Activated CD4-positive, alpha-beta memory T cell treated with anti-CD3 and anti-CD28 coated beads for 36 hours (primary cell): ENCODE measurements at regions not wholly inside any gene's neighbourhood (a gene's known extent, or its start where the extent isn't known, plus 50 kb on each side); places are given as distances from the start of the nearest gene placed in this dataset.
"Not testable (repeated sequence)": the region's sequence is repeated elsewhere in the genome, so short reads cannot be mapped to it uniquely, and the experiment has no call there.

Experiments
- CTCF ChIA-PET: fragments of 350-600 bp; sonication (Branson Sonifier 250); formaldehyde crosslinking; loops from one replicate; lab custom pipeline; 2021; ENCODE audit warnings: antibody characterized with exemption, inconsistent platforms; lab: Charles Lee
- POLR2A ChIA-PET: fragments of 350-600 bp; sonication (Branson Sonifier 250); formaldehyde crosslinking; loops from one replicate; lab custom pipeline; 2021; ENCODE audit warnings: antibody characterized with exemption; lab: Charles Lee
- DNase-seq: peaks from one replicate; pipeline ENCODE4 v3.0.0-alpha.2; 2020
- H3K27ac Mint-ChIP-seq: one replicate; pipeline ENCODE4 v1.8.0; 2021; ENCODE audit warnings: mixed read lengths
- H3K27me3 Mint-ChIP-seq: one replicate; pipeline ENCODE4 v1.8.0; 2021; ENCODE audit warnings: mixed read lengths
- H3K36me3 Mint-ChIP-seq: one replicate; pipeline ENCODE4 v1.8.0; 2021; ENCODE audit warnings: mixed read lengths
- H3K4me1 Mint-ChIP-seq: one replicate; pipeline ENCODE4 v1.8.0; 2021; ENCODE audit warnings: low read depth, mixed read lengths
- H3K4me3 Mint-ChIP-seq: one replicate; pipeline ENCODE4 v1.8.0; 2021; ENCODE audit warnings: mild to moderate bottlenecking, mixed read lengths
- H3K9me3 Mint-ChIP-seq: one replicate; pipeline ENCODE4 v1.8.0; 2021; ENCODE audit warnings: mixed read lengths
- intact Hi-C: fragments of 100-400 bp; cut with micrococcal nuclease; formaldehyde crosslinking; loops from one replicate; pipeline ENCODE4 v1.15.1; 2023

DNA sequence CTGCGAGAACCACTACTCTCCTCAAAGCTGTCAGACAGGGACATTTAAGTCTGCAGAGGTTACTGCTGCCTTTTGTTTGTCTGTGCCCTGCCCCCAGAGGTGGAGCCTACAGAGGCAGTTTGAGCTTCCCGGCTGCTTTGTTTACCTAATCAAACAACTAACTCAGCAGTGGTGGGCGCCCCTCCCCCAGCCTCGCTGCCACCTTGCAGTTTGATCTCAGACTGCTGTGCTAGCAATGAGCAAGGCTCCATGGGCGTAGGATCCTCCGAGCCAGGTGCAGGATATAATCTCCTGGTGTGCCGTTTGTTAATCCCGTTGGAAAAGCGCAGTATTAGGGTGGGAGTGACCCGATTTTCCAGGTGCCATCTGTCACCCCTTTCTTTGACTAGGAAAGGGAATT lies 147.7 kb upstream of the MRPS22 start:
- CTCF ChIA-PET, H3K27me3 Mint-ChIP-seq, POLR2A ChIA-PET, DNase-seq, H3K27ac Mint-ChIP-seq, H3K4me1 Mint-ChIP-seq, H3K4me3 Mint-ChIP-seq, intact Hi-C loops, H3K36me3 Mint-ChIP-seq: not testable (repeated sequence)
- H3K9me3 Mint-ChIP-seq, result peaks cover 13% of the 10 kb centered on the region

DNA sequence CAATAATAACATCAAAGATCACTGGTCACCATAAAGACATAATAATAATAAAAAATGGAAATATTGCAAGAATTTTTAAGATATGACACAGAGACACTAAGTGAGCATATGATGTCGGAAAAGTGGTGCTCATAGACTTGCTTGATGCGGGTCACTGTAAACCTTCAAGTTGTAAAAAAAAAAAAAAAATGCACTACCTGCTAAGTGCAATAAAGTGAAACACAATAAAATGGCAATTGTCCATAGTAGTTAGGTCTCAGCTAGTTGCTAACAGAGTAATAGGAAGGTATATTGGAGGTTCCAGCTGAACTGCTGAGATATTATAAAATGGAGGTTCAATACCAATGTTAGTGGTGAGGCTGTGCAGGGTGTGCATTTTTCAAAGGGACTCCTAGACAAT lies 146.6 kb upstream of the MRPS22 start:
- no peaks in the 10 kb centered on the region for H3K4me1 Mint-ChIP-seq
- peaks cover 6% of the 10 kb centered on the region for H3K27me3 Mint-ChIP-seq
- no peak overlapping the region for H3K4me3 Mint-ChIP-seq
- no peak for DNase-seq
- no peak overlapping the region for H3K27ac Mint-ChIP-seq
- no peaks in the 10 kb centered on the region for H3K36me3 Mint-ChIP-seq
- CTCF ChIA-PET, result no interaction called here
- intact Hi-C loops, result no loop called here
- POLR2A ChIA-PET, result no interaction called here
- peaks cover 11% of the 10 kb centered on the region for H3K9me3 Mint-ChIP-seq

DNA sequence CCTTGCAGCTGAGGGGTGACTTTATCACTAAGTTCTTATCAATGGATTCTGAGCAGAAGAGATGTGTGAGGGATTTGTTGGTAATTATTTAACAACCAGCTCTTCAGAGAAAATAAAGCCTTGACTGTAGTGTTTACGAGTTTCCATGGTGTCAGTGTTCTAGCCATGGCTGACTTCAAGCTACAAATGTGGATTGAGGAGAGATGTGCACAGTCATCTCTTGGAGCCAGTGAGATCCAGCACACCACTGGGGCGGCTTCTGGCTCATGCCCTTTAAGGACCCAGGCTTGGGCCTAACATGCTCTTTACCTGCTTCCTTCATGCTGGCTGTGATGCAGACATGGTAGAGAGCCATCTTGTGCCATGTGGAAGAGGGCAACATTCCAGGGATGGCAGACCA lies 145.6 kb upstream of the MRPS22 start:
- ChIA-PET CTCF (no interaction called here), POLR2A (no interaction called here)
- DNase-seq, result no peak
- H3K4me3 Mint-ChIP-seq, result no peak overlapping the region
- H3K27ac Mint-ChIP-seq, result no peak overlapping the region
- no peaks in the 10 kb centered on the region for H3K36me3 Mint-ChIP-seq
- H3K4me1 Mint-ChIP-seq, result no peaks in the 10 kb centered on the region
- peaks cover 11% of the 10 kb centered on the region for H3K9me3 Mint-ChIP-seq
- peaks cover 6% of the 10 kb centered on the region for H3K27me3 Mint-ChIP-seq
- intact Hi-C loops, result no loop called here

DNA sequence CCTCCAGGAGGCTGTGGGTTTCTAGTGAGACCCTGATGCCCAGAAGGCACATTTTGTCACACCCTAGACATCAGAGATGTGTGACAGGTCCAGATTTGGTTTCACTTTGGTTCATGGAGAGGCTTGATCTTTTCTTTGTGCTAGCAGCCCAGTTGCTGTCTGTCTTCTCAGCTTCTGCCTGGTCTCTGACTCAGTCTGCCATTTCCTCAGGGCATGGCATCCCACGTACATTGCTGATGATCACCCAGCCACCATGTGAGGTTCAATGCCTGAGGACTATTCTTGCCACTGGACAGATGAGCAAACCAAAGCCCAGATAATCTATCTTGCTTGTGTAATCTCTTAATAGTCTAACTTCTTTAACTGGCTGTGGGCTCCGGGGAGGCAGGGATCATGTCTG lies 144.9 kb upstream of the MRPS22 start:
- Mint-ChIP-seq H3K9me3 (peaks cover 11% of the 10 kb centered on the region), H3K27ac (no peak overlapping the region), H3K27me3 (peaks cover 6% of the 10 kb centered on the region), H3K36me3 (no peaks in the 10 kb centered on the region), H3K4me1 (no peaks in the 10 kb centered on the region), H3K4me3 (no peak overlapping the region)
- intact Hi-C loops, result no loop called here
- POLR2A ChIA-PET, result no interaction called here
- CTCF ChIA-PET, result no interaction called here
- no peak for DNase-seq

DNA sequence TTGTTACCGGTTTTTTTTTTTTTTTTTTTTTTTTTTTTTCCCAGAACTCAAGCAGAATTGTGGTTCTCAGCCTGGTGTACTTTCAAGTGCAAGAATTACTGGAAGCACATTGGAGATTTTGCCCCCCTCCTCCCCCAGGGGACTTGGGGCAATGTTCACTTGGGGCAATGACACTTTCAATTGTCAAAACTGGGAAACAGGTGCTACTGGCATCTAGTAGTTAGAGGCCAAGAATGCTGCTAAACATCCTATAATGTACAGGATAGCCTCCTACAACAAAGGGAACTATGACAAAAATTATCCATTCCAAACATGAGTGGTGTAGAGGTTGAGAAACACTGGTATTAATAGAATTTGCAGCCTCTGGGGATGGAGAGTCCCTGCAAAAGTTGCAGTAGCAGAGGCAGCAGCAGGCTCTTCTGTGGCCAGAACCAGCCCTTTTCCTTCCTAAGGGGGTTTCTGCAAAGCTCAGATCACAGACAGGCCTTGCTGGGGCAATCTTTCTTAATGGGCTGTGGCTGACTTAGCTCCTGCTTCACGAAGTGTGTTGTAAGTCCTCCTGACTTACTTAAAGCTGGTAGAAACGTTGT lies 144.3 kb upstream of the MRPS22 start:
- intact Hi-C loops, result no loop called here
- DNase-seq, result no peak
- Mint-ChIP-seq H3K27me3 (peaks cover 6% of the 10 kb centered on the region), H3K9me3 (peaks cover 11% of the 10 kb centered on the region), H3K36me3 (no peaks in the 10 kb centered on the region), H3K27ac (no peak overlapping the region), H3K4me1 (no peaks in the 10 kb centered on the region), H3K4me3 (no peak overlapping the region)
- POLR2A ChIA-PET, result no interaction called here
- CTCF ChIA-PET, result interaction anchor here (0.6 kb wide), 1 partner anchor 263 kb away, joined by 4 read pairs; no protein-coding TSS in a partner anchor

DNA sequence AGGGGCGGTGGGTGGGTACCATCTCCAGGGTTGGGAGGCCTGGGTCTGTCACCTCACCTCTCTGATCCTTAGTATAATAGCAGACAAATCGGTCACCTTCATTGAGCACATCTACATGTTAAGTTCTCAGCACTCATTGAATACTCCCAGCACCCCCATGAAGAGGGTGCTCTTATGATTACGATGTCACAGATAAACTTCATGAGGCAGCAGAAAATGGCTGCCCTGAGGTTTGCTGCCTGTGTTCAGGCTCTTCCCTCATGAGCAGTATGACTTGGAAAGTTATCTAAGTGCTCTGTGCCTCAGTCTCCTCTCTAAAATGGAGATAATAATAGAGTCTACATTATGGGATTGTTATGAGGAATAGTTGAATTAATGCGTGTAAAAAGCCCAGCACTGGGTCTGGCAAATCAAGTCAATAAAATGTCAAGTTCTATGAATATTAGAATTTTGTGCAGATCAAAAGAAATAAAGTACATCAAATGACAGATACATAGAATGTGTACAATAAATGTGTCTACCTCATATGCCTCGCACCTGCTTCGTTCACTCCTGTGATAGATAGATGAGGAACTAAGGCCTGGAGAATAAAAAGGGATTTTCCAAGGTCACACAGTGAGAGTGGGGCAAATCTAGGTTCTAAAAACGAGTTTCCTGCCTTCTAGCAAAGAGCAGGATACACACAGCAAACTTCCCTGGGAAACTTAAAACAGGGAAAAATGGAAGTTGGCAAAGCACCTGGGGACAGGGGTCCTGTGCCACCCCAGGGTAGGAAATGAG lies 142.2 kb upstream of the MRPS22 start:
- Mint-ChIP-seq H3K9me3 (peaks cover 3% of the 10 kb centered on the region), H3K4me3 (no peak overlapping the region), H3K27me3 (peaks cover 8% of the 10 kb centered on the region), H3K4me1 (no peaks in the 10 kb centered on the region), H3K27ac (no peak overlapping the region), H3K36me3 (no peaks in the 10 kb centered on the region)
- intact Hi-C loops, result loop anchor here (2.0 kb wide), 1 partner anchor 89 kb away; no protein-coding TSS in a partner anchor
- CTCF ChIA-PET, result no interaction called here
- POLR2A ChIA-PET, result interaction anchor here (0.6 kb wide), 1 partner anchor 255 kb away, joined by 3 read pairs; the partner anchor contains the start of genes FOXL2 and FOXL2NB
- DNase-seq, result no peak

DNA sequence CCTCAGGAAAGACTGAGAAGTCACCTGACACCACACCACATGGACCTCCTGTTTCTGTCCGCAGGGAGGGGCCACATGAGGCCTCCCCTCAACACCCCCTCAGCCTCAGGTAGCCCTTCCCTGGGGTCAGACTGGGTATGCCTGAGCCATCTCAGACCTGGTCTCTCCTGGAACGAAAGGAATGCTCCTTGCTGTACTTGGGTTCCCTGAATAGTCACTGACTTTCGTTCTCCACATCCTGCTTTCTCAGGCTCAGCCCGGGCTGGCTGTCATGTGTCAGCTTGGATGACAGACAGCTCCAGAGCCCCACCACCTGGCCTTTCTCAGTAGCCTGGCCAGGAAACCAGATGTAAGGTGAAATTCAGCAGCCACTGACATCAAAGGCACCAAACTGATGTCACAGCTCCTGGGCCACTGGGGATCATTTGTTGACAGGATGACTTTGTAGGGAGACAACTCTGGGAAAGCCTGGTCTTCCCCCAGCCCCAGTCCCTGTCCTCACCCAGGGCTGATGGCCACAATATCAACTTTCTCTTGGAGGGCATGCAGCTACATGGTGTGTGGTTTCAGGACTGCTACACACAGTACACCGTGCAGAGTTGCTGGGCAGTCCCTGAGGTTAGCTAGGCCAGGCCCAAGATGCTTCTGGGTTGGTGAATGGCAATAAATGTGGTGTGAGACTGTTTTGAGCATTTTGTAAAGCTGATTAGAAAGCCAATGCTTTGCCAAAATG lies 141.4 kb upstream of the MRPS22 start:
- Mint-ChIP-seq H3K4me3 (no peak overlapping the region), H3K27me3 (peaks cover 4% of the 10 kb centered on the region), H3K27ac (no peak overlapping the region), H3K4me1 (no peaks in the 10 kb centered on the region), H3K9me3 (no peaks in the 10 kb centered on the region), H3K36me3 (no peaks in the 10 kb centered on the region)
- ChIA-PET CTCF (no interaction called here), POLR2A (interaction anchor here (0.6 kb wide), 1 partner anchor 255 kb away, joined by 3 read pairs; the partner anchor contains the start of genes FOXL2 and FOXL2NB)
- intact Hi-C loops, result loop anchor here (2.0 kb wide), 1 partner anchor 90 kb away; no protein-coding TSS in a partner anchor
- peak; percentile 20 for DNase-seq

DNA sequence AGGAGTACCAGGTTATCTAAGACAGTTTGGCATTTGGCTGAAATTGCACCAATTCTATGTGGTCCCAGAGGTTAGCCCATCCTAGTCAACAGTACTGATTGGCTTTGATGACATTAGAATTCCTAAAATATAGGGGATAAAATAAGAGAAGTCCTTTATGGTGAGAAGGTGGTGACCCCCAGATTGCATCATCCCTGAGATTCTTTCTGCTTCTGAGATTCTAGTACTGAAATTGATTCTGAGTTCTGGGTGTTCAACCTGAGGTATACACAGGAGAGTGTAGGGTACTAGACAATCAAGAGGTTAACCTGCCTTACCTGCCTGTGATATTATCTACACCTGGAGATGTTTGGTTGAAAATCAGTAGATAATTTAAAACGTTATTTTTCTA lies 140.9 kb upstream of the MRPS22 start:
- peaks cover 4% of the 10 kb centered on the region for H3K27me3 Mint-ChIP-seq
- ChIA-PET POLR2A (no interaction called here), CTCF (no interaction called here)
- no peaks in the 10 kb centered on the region for H3K4me1 Mint-ChIP-seq
- H3K36me3 Mint-ChIP-seq, result no peaks in the 10 kb centered on the region
- H3K4me3 Mint-ChIP-seq, result no peak overlapping the region
- no peaks in the 10 kb centered on the region for H3K9me3 Mint-ChIP-seq
- intact Hi-C loops, result loop anchor here (2.0 kb wide), 1 partner anchor 90 kb away; no protein-coding TSS in a partner anchor
- H3K27ac Mint-ChIP-seq, result no peak overlapping the region
- DNase-seq, result no peak

DNA sequence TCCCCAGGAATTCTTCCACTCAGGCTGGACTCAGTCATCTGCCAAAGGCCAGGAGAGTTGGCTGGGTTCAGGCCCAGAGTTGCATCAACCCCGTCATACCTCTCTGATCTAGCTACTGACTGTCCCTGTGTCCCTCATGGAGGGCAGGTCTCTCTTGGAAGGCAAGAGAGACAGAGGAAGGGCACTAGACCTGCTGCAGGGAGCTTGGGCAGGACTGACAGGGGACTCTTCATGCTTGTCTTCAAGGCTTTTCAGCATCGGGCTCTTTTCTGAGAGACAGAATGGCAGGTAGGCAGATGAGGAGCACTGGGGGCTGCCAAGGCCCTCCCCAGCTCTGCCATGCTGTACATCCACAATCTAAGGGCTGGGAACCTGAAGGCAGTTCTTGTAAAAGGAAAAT lies 140.1 kb upstream of the MRPS22 start:
- ChIA-PET CTCF (no interaction called here), POLR2A (no interaction called here)
- H3K4me3 Mint-ChIP-seq, result no peak overlapping the region
- peaks cover 4% of the 10 kb centered on the region for H3K27me3 Mint-ChIP-seq
- no peak overlapping the region for H3K27ac Mint-ChIP-seq
- no peaks in the 10 kb centered on the region for H3K9me3 Mint-ChIP-seq
- no peak for DNase-seq
- no peaks in the 10 kb centered on the region for H3K4me1 Mint-ChIP-seq
- intact Hi-C loops, result loop anchor here (2.0 kb wide), 1 partner anchor 91 kb away; no protein-coding TSS in a partner anchor
- no peaks in the 10 kb centered on the region for H3K36me3 Mint-ChIP-seq

DNA sequence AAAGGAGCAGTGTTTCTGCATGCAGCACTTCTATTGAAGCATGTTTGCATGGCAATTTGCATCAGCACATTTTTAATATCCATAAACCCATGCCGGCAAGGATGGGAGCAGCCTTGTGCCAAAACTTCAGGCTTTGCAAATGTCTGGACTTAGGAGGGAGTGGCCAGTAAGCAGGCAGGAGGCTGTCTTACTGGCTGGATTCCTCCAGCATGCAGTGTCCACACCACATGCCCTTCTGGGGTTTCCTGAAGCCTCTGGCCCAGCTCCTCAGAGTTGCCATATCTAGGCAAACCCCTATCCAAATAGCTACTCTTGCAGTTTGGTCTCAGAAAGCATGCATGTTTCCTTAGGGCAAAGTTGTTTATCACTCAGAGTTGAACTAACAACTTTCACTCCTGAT lies 139.1 kb upstream of the MRPS22 start:
- no peak for DNase-seq

DNA sequence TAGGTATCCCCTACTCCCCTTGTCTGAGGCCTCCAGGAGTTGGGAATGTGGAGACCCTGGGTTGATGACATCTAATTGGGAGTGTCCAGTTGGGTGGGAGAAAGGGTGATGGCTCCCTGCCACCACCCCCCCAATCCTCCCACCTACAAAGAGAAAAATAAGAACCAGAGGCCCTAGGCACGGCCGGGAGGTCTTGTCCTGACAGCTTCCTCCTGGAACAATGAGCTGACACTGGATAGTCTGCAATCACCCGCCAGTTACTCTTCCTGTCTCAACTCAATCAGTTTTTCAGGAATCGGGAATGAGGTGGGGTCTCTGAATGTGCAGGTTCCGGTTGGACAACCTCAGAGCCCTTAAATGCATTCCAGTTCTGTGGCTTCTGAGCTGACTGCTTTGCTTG lies 129.9 kb upstream of the MRPS22 start:
- Mint-ChIP-seq H3K36me3 (no peaks in the 10 kb centered on the region), H3K4me3 (no peak overlapping the region), H3K27me3 (peaks cover 7% of the 10 kb centered on the region), H3K4me1 (no peaks in the 10 kb centered on the region), H3K27ac (no peak overlapping the region), H3K9me3 (no peaks in the 10 kb centered on the region)
- ChIA-PET CTCF (no interaction called here), POLR2A (no interaction called here)
- no peak for DNase-seq
- intact Hi-C loops, result no loop called here

More for the DNA sequence above, 139.1 kb upstream of the MRPS22 start:
- Mint-ChIP-seq H3K27me3 (peaks cover 4% of the 10 kb centered on the region), H3K9me3 (no peaks in the 10 kb centered on the region), H3K36me3 (no peaks in the 10 kb centered on the region), H3K4me3 (no peak overlapping the region), H3K27ac (no peak overlapping the region), H3K4me1 (no peaks in the 10 kb centered on the region)
- POLR2A ChIA-PET, result no interaction called here
- CTCF ChIA-PET, result no interaction called here
- intact Hi-C loops, result no loop called here

DNA sequence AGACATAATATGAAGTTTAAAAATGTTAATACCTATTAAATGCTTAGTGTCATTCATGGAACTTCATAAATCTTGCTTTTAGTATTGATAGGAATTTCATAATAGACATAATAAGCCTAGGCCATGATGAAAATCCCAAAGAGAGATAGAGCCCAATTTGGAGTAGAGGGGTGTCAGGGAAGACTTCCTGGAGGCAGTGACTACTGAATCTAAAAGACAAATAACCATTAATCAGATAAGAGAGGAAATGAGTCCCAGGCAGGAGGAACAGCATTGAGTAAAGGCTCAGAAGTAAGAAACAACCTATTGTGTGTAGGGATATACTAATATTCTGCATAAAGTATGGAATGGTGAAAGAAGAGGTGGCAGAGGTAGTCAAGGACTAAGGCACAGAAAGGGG lies 126.9 kb upstream of the MRPS22 start:
- Mint-ChIP-seq H3K27me3 (peaks cover 11% of the 10 kb centered on the region), H3K9me3 (no peaks in the 10 kb centered on the region), H3K27ac (no peak overlapping the region), H3K4me3 (no peak overlapping the region), H3K4me1 (no peaks in the 10 kb centered on the region), H3K36me3 (no peaks in the 10 kb centered on the region)
- intact Hi-C loops, result no loop called here
- ChIA-PET POLR2A (no interaction called here), CTCF (no interaction called here)
- no peak for DNase-seq
